Progenitor cell of endocrine pancreas (in vitro differentiated cells): ENCODE measurements at regions not wholly inside any gene's neighbourhood (a gene's known extent, or its start where the extent isn't known, plus 50 kb on each side); places are given as distances from the start of the nearest gene placed in this dataset.

Experiments
- DNase-seq: peaks from one replicate; pipeline ENCODE4 v3.0.0; 2021; ENCODE audit warnings: low spot score; ENCODE audit not compliant: unreplicated experiment
- H3K27ac Mint-ChIP-seq: 2 replicates; pipeline ENCODE4 v1.8.0; 2021; ENCODE audit warnings: mild to moderate bottlenecking, moderate library complexity, mixed read lengths
- H3K27me3 Mint-ChIP-seq: 2 replicates; pipeline ENCODE4 v1.8.0; 2021; ENCODE audit warnings: mixed read lengths
- H3K36me3 Mint-ChIP-seq: 2 replicates; pipeline ENCODE4 v1.8.0; 2022; ENCODE audit warnings: mixed read lengths; ENCODE audit not compliant: insufficient read depth
- H3K4me1 Mint-ChIP-seq: 2 replicates; pipeline ENCODE4 v1.8.0; 2021; ENCODE audit warnings: low read depth, mixed read lengths
- H3K4me3 Mint-ChIP-seq: 2 replicates; pipeline ENCODE4 v1.8.0; 2021; ENCODE audit warnings: low read depth, mild to moderate bottlenecking, moderate library complexity, mixed read lengths
- H3K9me3 Mint-ChIP-seq: 2 replicates; pipeline ENCODE4 v1.8.0; 2021; ENCODE audit warnings: low read depth, mixed read lengths
- CTCF ChIP-seq: fragments of 200-600 bp; sonication (generic); IDR thresholded peaks from one replicate; pipeline ENCODE4 v1.5.0; 2021; ENCODE audit warnings: antibody characterized with exemption, mild to moderate bottlenecking; ENCODE audit not compliant: unreplicated experiment

- no peak overlapping the region for H3K27ac Mint-ChIP-seq
- H3K4me1 Mint-ChIP-seq: peaks cover 14% of the 10 kb centered on the region
- H3K4me3 Mint-ChIP-seq: no peak overlapping the region
- no peaks in the 10 kb centered on the region for H3K9me3 Mint-ChIP-seq
- TF ChIP-seq CTCF: no peak
- H3K36me3 Mint-ChIP-seq: no peaks in the 10 kb centered on the region
- DNase-seq: no peak
- H3K27me3 Mint-ChIP-seq: peaks cover 90% of the 10 kb centered on the region
Measured at GRCh38 chr3:44104043-44104442, 137.6 kb upstream of the TOPAZ1 start.

GRCh38 chr3:44104668-44105321 is 136.9 kb upstream of the TOPAZ1 start:
- no peak overlapping the region for H3K27ac Mint-ChIP-seq
- H3K4me3 Mint-ChIP-seq: no peak overlapping the region
- TF ChIP-seq CTCF: no peak
- H3K4me1 Mint-ChIP-seq: peaks cover 14% of the 10 kb centered on the region
- no peak for DNase-seq
- no peaks in the 10 kb centered on the region for H3K9me3 Mint-ChIP-seq
- H3K27me3 Mint-ChIP-seq: peaks cover 91% of the 10 kb centered on the region
- H3K36me3 Mint-ChIP-seq: no peaks in the 10 kb centered on the region

- H3K4me3 Mint-ChIP-seq: no peak overlapping the region
- H3K36me3 Mint-ChIP-seq: no peaks in the 10 kb centered on the region
- no peak for TF ChIP-seq CTCF
- H3K27me3 Mint-ChIP-seq: peaks cover 88% of the 10 kb centered on the region
- H3K27ac Mint-ChIP-seq: no peak overlapping the region
- no peak for DNase-seq
- peaks cover 14% of the 10 kb centered on the region for H3K4me1 Mint-ChIP-seq
- H3K9me3 Mint-ChIP-seq: no peaks in the 10 kb centered on the region
Measured at GRCh38 chr3:44105571-44105970, 136.1 kb upstream of the TOPAZ1 start.

- Mint-ChIP-seq H3K4me3 (no peak overlapping the region), H3K27ac (no peak overlapping the region), H3K36me3 (peaks cover under 1% of the 10 kb centered on the region), H3K9me3 (no peaks in the 10 kb centered on the region), H3K4me1 (peaks cover 14% of the 10 kb centered on the region), H3K27me3 (peaks cover 86% of the 10 kb centered on the region)
- no peak for DNase-seq
- no peak for TF ChIP-seq CTCF
Measured at GRCh38 chr3:44106756-44107155, 134.9 kb upstream of the TOPAZ1 start.

- peaks cover 14% of the 10 kb centered on the region for H3K4me1 Mint-ChIP-seq
Measured at GRCh38 chr3:44108481-44108880, 133.2 kb upstream of the TOPAZ1 start.

More at GRCh38 chr3:44108481-44108880, 133.2 kb upstream of the TOPAZ1 start:
- Mint-ChIP-seq H3K27me3 (peaks cover 72% of the 10 kb centered on the region), H3K36me3 (peaks cover 2% of the 10 kb centered on the region), H3K9me3 (no peaks in the 10 kb centered on the region), H3K27ac (no peak overlapping the region), H3K4me3 (no peak overlapping the region)
- TF ChIP-seq CTCF: no peak
- no peak for DNase-seq
